ENCODE measurements at regions not wholly inside any gene's neighbourhood (a gene's known extent, or its start where the extent isn't known, plus 50 kb on each side); places are given as distances from the start of the nearest gene placed in this dataset.

DNA sequence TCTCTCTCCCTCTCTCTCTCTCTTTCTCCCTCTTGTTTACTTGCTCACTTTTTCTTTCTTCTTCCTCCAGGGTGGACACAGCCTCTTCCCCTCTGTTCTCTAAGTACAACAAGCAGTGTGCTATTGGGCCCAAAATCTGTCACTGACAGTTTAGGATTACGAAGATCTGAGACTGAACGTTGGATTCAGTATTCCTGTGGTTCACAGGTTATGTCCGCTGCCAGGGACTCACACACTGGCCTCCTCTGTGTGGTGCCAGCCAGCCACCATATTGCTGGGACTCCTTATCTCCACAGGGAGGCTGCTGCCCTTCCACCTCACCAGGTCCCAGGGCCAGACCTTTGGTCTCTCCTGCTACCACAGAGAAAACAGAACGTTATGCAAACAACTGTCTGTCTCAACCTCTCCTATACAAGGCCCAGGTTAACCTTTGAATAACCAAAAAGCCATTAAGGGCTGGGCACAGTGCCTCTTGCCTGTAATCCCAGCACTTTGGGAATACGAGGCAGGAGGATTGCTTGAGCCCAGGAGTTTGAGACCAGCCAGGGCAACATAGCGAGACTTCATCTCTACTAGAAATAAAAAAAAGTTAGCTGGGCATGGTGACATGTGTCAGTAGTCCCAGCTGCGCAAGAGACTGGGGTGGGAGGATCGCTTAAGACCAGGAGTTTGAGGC, 171.9 kb upstream of the RAB4A start:
- DNase-seq, result no peak

DNA sequence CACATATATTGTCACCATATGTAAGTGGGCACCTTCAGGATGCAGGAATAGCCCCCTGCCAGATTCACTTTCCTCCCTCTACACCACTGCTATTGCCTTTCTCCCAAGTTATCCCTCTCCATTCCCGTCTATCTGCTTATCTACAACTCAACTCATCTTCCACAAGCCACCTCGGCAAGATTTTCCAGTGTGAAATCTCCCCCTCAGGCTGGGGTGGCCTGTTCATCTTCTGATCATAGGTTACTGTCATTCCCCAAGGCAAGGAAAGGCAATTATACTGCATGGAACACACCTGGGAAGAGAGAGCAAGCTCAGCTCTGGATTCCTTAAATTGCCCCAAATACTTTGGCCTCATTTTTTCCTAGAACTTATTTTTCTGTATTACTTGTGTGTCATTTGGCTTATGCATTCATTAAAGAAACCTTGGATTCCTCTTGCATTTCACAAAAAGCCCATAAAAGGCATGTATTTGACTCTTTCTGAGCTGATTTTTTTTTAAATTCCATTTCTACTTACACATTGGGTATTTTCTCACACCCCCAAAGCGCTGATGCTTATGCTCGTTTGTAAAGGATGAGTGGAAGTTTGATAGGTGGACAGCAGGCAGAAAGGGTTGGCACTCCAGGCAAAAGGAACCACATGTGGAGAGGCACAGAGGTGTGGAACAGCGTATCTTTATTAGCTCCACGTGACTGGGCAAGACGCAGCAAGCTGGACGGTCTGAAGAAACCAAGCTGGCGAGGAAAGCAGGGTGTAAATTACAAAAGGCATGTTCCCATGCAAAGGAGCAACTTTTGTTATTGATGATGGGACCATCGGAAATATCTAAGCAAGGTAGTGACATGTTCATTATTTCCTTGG, 169.7 kb upstream of the RAB4A start:
- DNase-seq, result no peak

DNA sequence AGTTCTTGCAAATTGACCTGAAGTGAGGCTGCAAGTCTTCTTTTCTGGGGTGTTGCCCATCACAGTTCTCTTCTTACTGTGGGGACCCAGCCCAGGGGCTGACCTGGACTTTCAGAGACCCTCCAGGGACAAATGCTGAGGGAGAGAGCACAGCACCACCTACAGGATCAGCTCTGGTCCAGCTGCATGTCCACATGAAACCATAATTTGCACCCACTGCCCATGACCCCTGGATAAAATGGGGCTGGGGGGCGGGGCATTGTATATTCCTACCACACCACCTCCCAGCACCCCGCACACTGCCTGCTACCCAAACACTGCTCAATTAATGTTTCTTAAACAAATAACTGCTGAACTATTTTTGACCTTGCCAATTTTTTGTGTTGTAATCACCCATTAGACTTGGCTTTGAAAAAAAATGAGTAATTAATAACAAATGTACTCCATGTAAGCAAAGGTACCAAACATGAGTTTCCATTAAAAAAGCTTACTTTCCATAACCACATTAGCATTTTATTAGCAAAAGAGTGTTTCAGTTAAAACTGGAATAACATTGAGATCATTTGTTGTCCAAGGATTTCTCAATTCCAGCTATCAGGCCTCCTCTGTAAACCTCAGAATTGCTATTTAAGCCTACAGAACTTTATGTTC, 168.0 kb upstream of the RAB4A start:
- no peak for DNase-seq

DNA sequence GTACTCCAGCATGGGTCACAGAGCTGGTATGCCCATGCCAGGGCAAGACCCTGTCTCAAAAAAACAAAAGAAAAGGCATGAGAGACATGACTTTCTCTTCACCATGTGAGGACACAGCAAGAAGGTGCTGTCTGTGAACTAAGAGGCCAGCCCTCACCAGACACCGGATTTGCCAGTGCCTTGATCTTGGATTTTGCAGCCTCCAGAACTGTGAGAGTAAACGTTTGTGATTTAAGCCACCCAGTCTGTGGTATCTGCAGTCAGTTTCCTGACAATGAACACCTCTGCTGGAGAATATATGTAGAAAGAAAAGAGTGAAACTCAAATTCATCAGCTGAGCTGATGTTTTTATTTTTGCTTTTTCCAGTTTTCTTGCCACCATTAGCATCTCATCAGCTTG, 166.3 kb upstream of the RAB4A start:
- DNase-seq, result no peak

DNA sequence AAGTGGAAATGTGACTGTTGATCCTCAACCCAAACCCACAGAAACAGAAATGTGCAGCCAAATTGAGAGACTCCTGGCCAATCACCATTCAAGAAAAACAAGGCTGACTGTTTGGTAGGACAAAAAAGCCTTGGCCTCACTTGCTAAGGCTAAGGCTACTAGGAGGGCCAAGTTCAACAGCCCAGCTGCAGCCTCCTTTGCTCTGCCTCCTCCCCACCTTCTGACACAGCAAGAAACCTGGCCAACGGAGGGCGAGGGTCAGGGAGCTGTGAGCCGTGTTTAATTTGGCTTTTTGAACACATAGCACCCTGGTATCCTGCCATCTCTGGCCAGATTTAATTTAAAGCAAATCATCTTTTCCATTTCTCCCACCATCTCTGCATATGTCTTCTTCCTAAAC, 165.8 kb upstream of the RAB4A start:
- no peak for DNase-seq

DNA sequence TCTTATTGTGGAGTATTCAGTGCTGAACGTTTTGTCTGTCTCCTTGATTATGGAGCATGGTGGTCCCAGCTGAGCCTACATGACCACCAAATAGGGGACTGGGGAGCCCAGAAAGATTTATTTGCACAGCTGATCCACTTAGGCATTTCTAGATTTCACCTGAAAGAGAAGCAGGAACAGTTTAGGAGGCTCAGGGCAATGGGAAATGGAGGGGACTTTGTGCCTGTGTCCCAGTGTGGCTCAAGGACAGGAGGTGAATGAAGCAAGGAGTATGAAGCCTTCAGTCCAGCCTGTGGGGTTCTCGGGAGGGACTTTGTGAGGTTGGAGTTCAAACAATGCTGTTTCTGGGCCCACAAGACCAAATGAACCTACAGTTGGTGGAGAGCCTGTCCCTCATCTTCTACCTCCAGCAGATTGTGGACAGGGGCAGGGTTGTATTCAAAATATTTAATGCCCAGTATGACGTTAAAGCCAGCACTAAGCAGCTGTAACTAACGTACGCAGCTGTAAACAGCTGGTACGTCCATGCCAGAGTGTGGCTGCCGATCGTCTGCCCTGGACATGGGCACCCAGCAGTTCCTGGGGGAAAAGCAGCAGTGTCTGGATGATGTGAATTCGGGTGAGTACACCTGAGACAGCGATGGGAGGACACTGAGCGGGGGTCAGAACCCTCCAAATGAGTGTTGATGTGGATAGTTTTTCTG, 164.9 kb upstream of the RAB4A start:
- DNase-seq, result no peak

DNA sequence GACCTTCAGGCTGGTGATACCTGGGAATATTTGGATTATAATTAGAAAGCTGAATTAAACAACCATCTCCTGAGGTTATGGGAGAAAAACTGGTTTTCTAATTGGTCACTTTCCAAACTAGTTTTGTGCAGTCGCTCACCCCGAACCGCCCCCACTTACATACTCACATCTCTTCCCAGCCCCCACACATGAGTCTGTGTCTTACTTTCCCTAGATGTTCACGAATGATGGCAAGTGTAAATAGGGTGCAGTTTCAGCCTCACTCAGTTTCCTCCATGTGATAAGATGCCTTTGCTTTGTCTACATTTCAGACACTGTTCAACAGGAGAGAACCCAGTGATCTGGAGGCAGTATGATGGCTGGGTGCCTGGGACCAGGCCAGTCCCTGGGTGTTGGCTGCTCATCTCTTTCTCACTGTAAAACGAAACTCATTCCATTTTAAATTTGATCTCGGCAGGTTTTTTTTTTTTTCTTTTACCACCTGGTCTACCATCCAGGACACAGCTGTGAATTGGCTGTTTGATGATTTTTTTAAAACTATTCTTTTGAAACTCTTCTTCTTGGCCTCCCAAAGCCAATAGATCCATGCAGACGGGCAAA, 164.3 kb upstream of the RAB4A start:
- DNase-seq, result no peak

DNA sequence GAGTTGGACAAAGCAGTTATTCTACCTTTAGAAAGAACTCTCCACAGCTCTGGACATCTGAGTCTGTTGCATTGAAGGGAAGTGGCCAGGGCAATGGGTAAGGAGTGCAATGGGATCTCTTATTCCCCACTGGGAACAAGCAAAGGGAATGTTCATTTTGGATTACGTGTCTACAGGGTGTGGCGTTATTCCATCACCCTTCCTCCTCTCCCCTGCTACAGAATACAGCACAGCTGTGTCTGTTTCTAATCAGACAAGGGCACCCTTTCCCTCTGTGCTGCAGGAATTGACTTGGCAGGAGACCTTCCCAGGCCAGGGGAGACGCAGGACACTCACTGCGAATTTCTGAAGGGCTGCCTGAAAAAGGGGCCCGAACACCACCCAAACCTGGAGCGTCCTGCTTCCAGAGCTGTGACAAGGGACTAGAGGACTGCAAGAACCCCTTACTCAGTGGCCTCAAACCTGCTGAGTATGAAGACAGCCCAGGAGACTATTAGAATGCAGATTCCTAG, 163.6 kb upstream of the RAB4A start:
- no peak for DNase-seq

DNA sequence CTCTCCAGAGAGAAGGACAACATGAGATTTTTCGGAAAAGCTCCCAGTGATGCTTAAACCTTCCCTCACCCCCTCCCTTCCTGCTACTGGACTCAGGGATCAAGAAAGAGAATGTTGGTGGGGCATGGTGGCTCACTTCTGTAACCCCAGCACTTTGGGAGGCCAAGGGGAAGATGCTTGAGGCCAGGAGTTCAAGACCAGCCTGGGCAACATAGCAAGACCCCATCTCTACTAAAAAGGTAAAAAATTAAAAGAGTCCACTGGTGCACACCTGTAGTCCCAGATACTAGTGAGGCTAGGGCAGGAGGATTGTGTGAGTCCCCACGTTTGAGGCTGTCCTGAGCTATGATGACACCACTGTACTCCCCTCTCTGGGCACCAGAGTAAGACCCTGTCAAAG, 162.9 kb upstream of the RAB4A start:
- DNase-seq, result no peak

DNA sequence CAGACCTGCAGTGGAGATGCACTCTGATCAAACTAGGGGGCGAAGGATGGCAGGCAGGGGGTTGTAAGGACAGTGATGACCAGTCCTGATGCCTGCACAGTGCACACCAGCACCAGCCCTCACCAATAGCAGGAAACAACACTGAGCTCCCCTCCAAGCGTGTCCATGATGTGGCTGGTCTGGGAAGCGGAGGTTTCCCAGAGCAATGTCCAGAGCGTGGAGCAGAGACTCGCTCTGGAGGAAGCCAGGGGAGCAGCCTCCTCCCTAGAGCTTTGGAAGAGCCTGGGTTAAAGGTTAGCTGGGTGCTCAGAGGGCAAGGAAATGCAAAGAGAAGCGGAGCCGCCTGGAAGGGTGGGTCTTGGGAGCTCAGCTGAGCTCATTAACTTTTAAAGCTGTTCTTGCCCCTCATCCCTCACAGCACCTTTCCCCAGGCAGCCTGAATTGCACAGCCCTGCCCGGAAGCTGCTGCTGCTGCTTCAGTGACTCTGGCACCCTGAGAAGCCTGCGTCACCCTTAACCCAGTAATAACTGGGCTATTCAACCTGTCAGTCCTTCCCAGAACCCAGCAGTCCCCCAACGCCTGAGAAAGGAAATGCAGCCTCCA, 162.2 kb upstream of the RAB4A start:
- no peak for DNase-seq

DNA sequence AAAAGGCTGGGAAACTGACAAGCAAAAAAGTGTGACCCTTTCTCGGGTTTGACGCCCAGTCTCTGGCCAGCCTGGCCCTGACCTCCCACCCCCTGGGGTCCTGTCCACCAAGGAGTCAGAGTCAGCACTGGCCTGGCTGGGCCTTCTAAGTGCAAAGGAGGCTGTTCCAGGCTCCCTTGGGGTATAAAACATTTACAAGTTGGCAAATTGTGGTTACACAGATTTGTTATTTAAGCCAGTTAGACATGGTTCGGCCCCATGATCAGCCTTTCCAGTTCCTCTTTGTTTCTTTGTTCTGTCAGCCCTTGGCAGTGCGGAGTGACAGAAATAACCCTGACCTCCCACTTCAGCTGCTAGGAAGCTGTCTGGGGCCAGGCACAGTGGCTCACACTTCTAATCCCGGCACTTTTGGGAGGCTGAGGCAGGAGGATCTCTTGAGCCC, 161.6 kb upstream of the RAB4A start:
- DNase-seq, result no peak

DNA sequence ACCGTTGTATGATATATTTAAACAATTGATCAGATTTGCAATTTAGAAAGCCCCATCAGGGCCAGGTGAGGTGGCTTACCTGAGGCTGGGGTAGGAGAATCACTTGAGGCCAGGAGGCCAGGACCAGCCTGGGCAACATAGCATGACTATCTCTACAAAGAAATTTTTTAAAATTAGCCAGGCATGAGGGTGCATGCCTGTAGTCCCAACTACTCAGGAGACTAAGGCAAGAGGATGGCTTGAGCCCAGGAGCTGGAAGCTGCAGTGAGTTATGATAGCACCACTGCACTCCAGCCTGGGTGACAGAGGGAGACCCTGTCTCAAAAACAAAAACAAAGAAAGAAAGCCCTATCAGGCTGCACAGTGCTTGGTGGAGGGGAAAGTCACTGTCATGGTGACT, 159.9 kb upstream of the RAB4A start:
- DNase-seq, result no peak

DNA sequence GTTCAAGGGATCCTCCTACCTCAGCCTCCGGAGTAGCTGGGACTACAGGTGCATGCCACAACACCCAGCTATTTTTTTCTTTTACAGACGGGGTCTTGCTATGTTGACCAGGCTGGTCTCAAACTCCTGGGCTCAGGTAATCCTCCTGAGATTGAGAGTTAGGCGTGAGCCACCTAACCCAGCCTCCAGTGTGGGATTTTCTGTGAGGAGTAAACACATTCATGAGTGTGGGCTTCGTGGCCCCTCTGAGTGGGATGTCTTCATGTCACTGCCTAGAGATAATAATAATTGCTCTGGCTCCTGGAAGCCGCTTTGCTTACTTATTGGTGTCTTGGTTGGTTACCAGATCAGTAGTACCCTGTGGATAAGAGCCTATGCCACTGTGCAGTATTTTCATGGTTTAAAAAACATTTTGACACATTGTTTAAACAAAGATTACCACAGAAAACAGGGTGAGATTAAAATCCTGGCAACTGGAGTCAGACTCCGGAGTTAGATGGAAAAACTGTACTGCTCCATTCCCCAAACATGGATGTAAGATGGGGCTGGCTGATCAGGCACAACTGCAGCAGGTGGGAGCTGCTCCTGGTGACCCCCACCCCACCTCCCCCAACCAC, 159.1 kb upstream of the RAB4A start:
- no peak for DNase-seq

DNA sequence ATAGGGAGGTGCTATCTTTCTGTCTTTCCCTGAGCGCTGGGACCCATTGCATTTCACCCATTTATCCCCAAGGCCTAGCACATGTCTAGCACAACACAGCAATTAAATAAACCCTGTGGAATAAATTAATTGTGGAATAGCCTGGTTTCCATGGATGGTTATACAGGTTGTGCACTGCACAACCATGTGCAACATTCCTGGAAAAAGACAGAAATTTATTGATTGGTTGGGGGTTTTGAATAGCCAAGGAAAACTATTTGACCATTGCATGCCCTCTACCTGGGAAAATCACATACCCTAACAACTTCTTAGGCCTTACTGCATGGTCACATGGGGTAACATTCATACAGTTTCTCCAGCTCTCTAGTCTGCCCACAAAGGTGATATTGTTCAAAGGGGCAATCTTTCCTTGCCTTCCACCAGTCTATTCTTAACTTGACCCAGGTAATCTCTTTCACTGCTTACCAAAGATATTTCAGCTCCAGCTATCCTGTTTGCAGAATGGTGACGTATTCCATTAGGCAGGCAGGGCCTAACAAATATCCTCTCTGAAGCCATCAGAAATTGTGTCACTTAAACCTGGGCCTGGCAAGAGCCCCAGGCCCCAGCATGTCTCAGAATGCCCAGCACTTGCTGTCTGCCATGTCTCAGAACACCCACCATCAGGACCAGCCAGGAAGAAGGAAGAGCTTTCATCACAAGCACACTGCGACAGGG, 157.9 kb upstream of the RAB4A start:
- no peak for DNase-seq

DNA sequence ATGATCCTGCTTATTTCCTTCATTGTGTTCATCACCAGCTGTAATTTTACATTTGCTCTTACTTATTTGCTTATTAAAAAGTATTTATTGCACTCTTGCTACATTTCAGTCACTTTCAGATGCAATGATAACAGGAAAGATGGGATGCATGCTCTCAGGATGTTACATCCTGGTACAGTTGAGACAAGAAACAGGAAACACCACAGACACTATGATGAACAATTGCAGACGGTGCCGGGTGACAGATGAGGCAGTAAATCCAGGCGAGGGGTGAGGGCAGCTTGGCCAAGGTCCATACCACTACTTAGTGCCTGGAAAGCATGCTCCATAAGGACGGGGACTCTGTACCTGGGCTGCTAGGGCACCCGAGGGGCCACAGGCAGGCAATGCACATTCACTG, 156.6 kb upstream of the RAB4A start:
- no peak for DNase-seq

DNA sequence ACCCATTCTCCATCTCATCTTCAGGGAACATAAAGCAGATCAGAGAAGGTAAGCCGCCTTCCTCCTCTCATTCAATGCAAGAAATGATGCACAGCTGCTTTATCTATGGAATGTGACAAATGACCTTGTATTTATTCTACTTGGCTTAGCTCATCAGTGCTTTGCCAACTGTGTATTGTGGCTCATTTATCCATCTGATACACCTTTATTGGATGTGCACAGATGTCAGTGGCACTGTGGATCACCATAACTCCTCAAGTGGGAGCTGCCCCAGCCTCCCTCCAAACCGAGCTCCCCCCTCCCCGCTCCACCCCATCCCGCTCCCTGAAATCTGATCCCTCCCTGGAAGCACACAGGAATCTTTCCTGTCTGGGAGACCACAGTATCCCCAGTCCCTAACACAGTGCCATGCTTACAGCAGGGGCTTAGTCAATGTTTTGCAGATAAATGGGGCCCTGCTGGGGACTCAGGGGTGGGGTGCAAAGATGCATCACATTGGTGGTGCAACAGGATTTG, 156.0 kb upstream of the RAB4A start:
- no peak for DNase-seq

DNA sequence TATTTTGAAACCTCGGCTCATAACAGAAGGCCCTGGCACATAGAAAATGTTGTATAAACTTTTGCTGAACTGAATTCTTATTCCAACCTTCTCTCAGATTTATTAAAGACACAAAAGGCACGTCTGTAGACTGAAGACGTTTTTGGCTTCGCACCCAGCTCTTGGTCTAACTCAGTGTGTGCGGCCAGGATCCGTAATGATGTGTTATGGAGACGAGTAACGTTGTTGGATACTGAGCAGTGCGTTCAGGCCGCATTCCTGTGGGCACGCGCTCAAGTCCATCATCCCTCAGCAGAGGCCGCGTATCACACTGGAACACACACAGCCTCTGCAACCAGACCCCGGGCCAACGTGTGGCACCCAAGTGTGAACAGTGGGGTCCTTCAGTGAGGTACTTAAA, 154.8 kb upstream of the RAB4A start:
- DNase-seq, result no peak

DNA sequence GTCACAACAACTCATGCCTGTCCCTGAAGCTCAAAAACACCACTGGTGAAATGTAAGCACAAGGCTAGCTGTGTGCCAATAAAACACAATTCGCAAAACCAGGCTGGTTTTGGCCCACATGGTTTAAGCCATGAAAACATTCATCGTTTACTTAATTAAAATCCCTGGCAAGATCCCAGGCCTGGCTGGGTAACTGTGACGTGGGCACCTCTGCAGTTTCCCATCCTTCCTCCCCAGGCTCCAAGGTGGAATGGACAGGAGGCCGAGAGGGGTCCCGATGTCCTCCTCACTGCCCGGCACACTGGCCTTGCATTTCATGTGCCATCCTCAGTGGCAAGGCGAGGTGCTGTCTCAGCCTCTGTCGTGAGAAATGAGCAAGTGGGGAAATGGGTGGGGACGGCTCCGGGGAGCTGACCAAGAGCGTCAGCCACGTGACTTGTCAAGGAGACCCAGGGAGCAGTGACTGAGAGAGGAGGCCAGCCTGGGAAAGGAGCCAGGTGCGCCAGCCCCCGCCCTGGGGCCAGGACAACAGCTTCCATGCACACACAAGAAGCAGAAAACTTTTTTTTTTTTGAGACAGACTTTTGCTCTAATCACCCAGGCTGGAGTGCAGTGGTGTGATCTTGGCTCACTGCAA, 153.1 kb upstream of the RAB4A start:
- DNase-seq, result no peak

DNA sequence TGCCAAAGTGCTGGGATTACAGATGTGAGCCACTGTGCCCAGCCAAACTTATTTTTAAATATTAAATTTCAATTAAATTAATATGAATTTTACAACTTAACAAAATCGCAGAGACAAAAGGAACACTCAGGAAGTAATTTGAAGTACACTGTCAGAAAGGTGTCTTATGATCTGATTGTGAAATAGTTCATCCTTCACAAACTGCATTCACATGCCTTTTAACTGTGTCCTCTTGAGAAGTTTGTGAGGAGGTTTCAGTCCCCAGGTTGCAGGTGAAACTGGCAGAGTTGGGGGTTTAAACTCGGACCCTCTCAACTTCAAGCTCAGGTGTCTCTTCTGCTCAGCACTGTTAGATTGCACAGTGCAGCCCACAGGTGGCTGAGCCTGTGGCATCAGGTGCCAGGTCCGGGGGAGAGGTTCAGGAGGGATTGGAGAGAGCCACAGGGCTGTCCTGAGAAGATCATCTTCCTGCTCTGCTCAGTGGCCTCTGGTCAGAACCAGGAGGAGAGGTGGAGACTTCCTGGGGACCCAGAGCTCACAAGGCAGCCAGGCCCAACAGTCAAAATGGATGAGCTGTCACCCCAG, 152.3 kb upstream of the RAB4A start:
- no peak for DNase-seq

DNA sequence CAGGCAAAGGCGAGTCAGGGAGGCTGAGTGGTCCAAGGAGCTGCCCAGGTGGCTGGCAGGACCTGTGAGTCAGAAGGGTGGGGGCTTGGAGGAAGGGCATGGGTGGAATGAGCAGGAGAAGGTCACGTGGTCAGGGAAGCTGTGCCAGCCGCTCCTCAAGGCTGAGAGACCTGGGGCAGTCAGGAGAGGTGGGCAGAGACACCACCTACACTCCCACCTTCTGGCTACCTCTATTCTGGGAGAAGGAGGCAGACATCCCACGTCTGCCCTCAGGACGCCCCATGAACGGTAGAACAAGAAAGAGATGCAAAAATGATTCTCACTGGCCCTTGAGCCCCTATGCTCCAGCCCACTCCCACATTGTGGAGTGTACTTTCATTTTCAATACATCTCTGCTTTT, 151.8 kb upstream of the RAB4A start:
- DNase-seq, result no peak

Data from activated T-cell treated with anti-CD3 and anti-CD28 coated beads, Interleukin-2, amount 50 U/mL, for 48 hours (primary cell).